Endothelial cell of umbilical vein (primary cell): ENCODE measurements at regions not wholly inside any gene's neighbourhood (a gene's known extent, or its start where the extent isn't known, plus 50 kb on each side); places are given as distances from the start of the nearest gene placed in this dataset.

Experiments
- BruUV-seq: library from RNA; stranded (reverse); fragments of 400-500 nt; replicated peaks from 2 replicates; lab custom pipeline; 2021; lab: Mats Ljungman, UMichigan
- CTCF ChIA-PET: fragments of 300-600, 350-600 bp; sonication (Branson Sonifier 250); formaldehyde crosslinking; loops from one replicate; lab custom pipeline; 2021; ENCODE audit warnings: antibody characterized with exemption, inconsistent platforms; lab: Charles Lee
- POLR2A ChIA-PET: fragments of 300-600, 350-600 bp; sonication (Branson Sonifier 250); formaldehyde crosslinking; loops from one replicate; lab custom pipeline; 2021; ENCODE audit warnings: antibody characterized with exemption, inconsistent platforms; lab: Charles Lee
- DNase-seq: peaks from one replicate; pipeline ENCODE4 v3.0.0-alpha.2; 2011; ENCODE audit warnings: low read depth, low spot score
- FAIRE-seq: peaks from 2 replicates; lab custom pipeline; 2011; peaks lifted over from hg19 to GRCh38; lab: Jason Lieb, UNC
- H2AFZ ChIP-seq: 2 replicates; pipeline ENCODE4 v1.6.0; 2012; ENCODE audit warnings: low read depth, low read length, control low read depth, inconsistent platforms
- H3K27ac ChIP-seq: 2 replicates; pipeline ENCODE4 v1.5.1; 2011; ENCODE audit warnings: low read depth, mild to moderate bottlenecking, control low read depth, low read length, moderate library complexity; ENCODE audit not compliant: insufficient read depth
- H3K27me3 ChIP-seq, 2 experiments: 2 replicates each; pipeline versions ENCODE4 v1.6.0 to v1.6.1; 2011; ENCODE audit warnings: low read length in 2 of 2, mixed read lengths in 1 of 2; ENCODE audit not compliant: control insufficient read depth in 2 of 2, insufficient read depth in 2 of 2
- H3K36me3 ChIP-seq, 2 experiments: 2 replicates in 1 of 2; 3 replicates in 1 of 2; pipeline ENCODE4 v1.5.1; 2011; ENCODE audit warnings: low read length in 2 of 2, mild to moderate bottlenecking in 1 of 2, moderate library complexity in 1 of 2; ENCODE audit not compliant: control insufficient read depth in 2 of 2, insufficient read depth in 2 of 2; ENCODE audit errors: extremely low read depth in 1 of 2
- H3K4me1 ChIP-seq: 3 replicates; pipeline ENCODE4 v1.5.1; 2011; ENCODE audit warnings: mild to moderate bottlenecking, low read length; ENCODE audit not compliant: control insufficient read depth, insufficient read depth; ENCODE audit errors: extremely low read depth
- H3K4me2 ChIP-seq: 2 replicates; pipeline ENCODE4 v1.6.1; 2011; ENCODE audit warnings: low read length, control low read depth, mixed read lengths; ENCODE audit not compliant: insufficient read depth
- H3K4me3 ChIP-seq, 3 experiments: fragments of 200-600 bp in 1 of 3; sonication (generic), shearing (Covaris generic) in 1 of 3; replicated peaks in 1 of 3; 2 replicates each; pipeline ENCODE4 v1.5.1; 2011 to 2016; ENCODE audit warnings: control low read depth in 3 of 3, low read length in 3 of 3, mild to moderate bottlenecking in 2 of 3, inconsistent platforms in 1 of 3, low read depth in 1 of 3, moderate library complexity in 1 of 3; ENCODE audit not compliant: insufficient read depth in 1 of 3
- H3K79me2 ChIP-seq: 2 replicates; pipeline ENCODE4 v1.6.0; 2012; ENCODE audit warnings: low read length, inconsistent platforms; ENCODE audit not compliant: control insufficient read depth, insufficient read depth
- H3K9ac ChIP-seq: replicated peaks from 2 replicates; pipeline ENCODE3; 2011; ENCODE audit warnings: low read length, control low read depth; ENCODE audit not compliant: insufficient read depth; ENCODE audit errors: extremely low read depth
- H3K9me1 ChIP-seq: replicated peaks from 3 replicates; pipeline ENCODE4 v1.6.0; 2011; ENCODE audit warnings: mild to moderate bottlenecking, low read length; ENCODE audit not compliant: control insufficient read depth, insufficient read depth; ENCODE audit errors: extremely low read depth
- H3K9me3 ChIP-seq: replicated peaks from 2 replicates; pipeline ENCODE4 v1.5.1; 2012; ENCODE audit warnings: low read length, inconsistent platforms; ENCODE audit not compliant: control insufficient read depth, insufficient read depth
- H4K20me1 ChIP-seq: replicated peaks from 2 replicates; pipeline ENCODE3; 2011; ENCODE audit warnings: mild to moderate bottlenecking, low read length; ENCODE audit not compliant: control insufficient read depth, insufficient read depth; ENCODE audit errors: extremely low read depth
- CTCF ChIP-seq, 2 donors: IDR thresholded peaks; 1 replicate in 1 of 2; 2 replicates in 1 of 2; pipeline ENCODE4 v1.5.1; 2011; ENCODE audit warnings: low read length in 2 of 2, mild to moderate bottlenecking in 2 of 2, moderate library complexity in 2 of 2, control low read depth in 1 of 2, inconsistent platforms in 1 of 2, low read depth in 1 of 2; ENCODE audit not compliant: insufficient read depth in 1 of 2; ENCODE audit errors: extremely low read depth in 1 of 2
- FOS ChIP-seq: IDR thresholded peaks from 2 replicates; pipeline ENCODE4 v1.6.1; 2011; ENCODE audit warnings: mild to moderate bottlenecking, low read length, moderate library complexity, borderline replicate concordance; ENCODE audit not compliant: insufficient read depth
- GATA2 ChIP-seq: IDR thresholded peaks from 2 replicates; pipeline ENCODE4 v1.7.0; 2011; ENCODE audit warnings: low read depth, mild to moderate bottlenecking, moderate library complexity, mixed read lengths, low read length; ENCODE audit not compliant: insufficient read length, insufficient read depth
- JUN ChIP-seq: IDR thresholded peaks from 2 replicates; pipeline ENCODE4 v1.6.1; 2011; ENCODE audit warnings: borderline replicate concordance, low read depth; ENCODE audit not compliant: insufficient read length, insufficient read depth
- MAX ChIP-seq: IDR thresholded peaks from 2 replicates; pipeline ENCODE4 v1.6.1; 2011; ENCODE audit not compliant: insufficient read depth, insufficient read length
- POLR2A ChIP-seq: IDR thresholded peaks from 2 replicates; pipeline ENCODE4 v1.6.1; 2012; ENCODE audit warnings: low read depth, mild to moderate bottlenecking, control low read depth, low read length
- POLR2AphosphoS5 ChIP-seq: IDR thresholded peaks from 2 replicates; pipeline ENCODE4 v1.6.1; 2012; ENCODE audit warnings: low read depth, mild to moderate bottlenecking, control low read depth, low read length, moderate library complexity; ENCODE audit not compliant: insufficient read depth
- dilution Hi-C: fragments of 300-500 bp; cut with MboI; formaldehyde crosslinking; loops from one replicate; pipeline ENCODE4 v1.15.0; 2019; ENCODE audit warnings: low sequenced_read_pairs; ENCODE audit not compliant: extremely low pct_ligation_motif_present
- intact Hi-C: fragments of 100-400 bp; cut with micrococcal nuclease; formaldehyde crosslinking; loops from one replicate; pipeline ENCODE4 v1.10.0; 2022

- Histone ChIP-seq H2AFZ (no peak overlapping the region), H3K27ac (no peak overlapping the region), H3K79me2 (no peaks in the 10 kb centered on the region), H4K20me1 (no peaks in the 10 kb centered on the region), H3K9ac (no peak overlapping the region), H3K36me3 (no peaks in the 10 kb centered on the region), H3K4me1 (no peaks in the 10 kb centered on the region), H3K9me3 (peaks cover 9% of the 10 kb centered on the region), H3K27me3 (no peaks in the 10 kb centered on the region), H3K9me1 (no peaks in the 10 kb centered on the region), H3K4me2 (no peak overlapping the region), H3K4me3 (no peak overlapping the region)
- intact Hi-C loops, result no loop called here
- TF ChIP-seq POLR2AphosphoS5, result no peak
- TF ChIP-seq CTCF (IDR thresholded peaks at IDR 0.05; ENCODE audit: extremely low read depth in 1 of 2, insufficient read depth in 1 of 2, low read depth in 1 of 2, low read length in 2 of 2), result no peak
- no peak for TF ChIP-seq GATA2
- TF ChIP-seq FOS, result no peak
- TF ChIP-seq MAX, result no peak
- no peak for TF ChIP-seq POLR2A
- no peak for TF ChIP-seq JUN
- no peak for DNase-seq
- FAIRE-seq, result no peak
- ChIA-PET CTCF (no interaction called here), POLR2A (no interaction called here)
- dilution Hi-C loops, result no loop called here
- no TSS peak for BruUV-seq
Measured at GRCh38 chr13:111906816-111907215, 160.1 kb upstream of the SOX1 start.
